ENCODE measurements at regions not wholly inside any gene's neighbourhood (a gene's known extent, or its start where the extent isn't known, plus 50 kb on each side); places are given as distances from the start of the nearest gene placed in this dataset.

GRCh38 chr2:129504646-129505045, 474.8 kb upstream of the RAB6C start:
- no peak for TF ChIP-seq CTCF (IDR thresholded peaks at IDR 0.05; ENCODE audit: low read length)
- no peak for TF ChIP-seq EZH2 (optimal IDR thresholded peaks at IDR 0.05; ENCODE audit: low read depth, low read length)
- no peak for TF ChIP-seq EZH2phosphoT487 (IDR thresholded peaks at IDR 0.05; ENCODE audit: low read length)
